Pancreas (tissue), 10 donors: ENCODE measurements at regions not wholly inside any gene's neighbourhood (a gene's known extent, or its start where the extent isn't known, plus 50 kb on each side); places are given as distances from the start of the nearest gene placed in this dataset.

ENCODE experiments used
- ATAC-seq, 4 donors: fragments of 200-7000 bp; cut with Tn5 transposase; one replicate each; pipeline versions ENCODE4 v1.8.0 to v1.9.1; 2020; ENCODE audit warnings: mild to moderate bottlenecking in 4 of 4, moderate library complexity in 4 of 4
- DNase-seq, 6 donors: peaks; one replicate each; pipeline ENCODE4 v3.0.0-alpha.2; 2020
- FAIRE-seq: peaks from 2 replicates; lab custom pipeline; 2012; peaks lifted over from hg19 to GRCh38; lab: Jason Lieb, UNC
- H3K27ac ChIP-seq, 4 donors: fragments of 200-600 bp; sonication (generic); 1 replicate in 3 of 4; 2 replicates in 1 of 4; pipeline versions ENCODE4 v1.5.0 to v1.8.0; 2020
- H3K27me3 ChIP-seq, 4 donors: fragments of 200-600 bp; one replicate each; pipeline ENCODE4 v1.8.0; 2021
- H3K36me3 ChIP-seq, 3 donors: fragments of 200-600 bp; sonication (generic) in 1 of 3; one replicate each; pipeline versions ENCODE4 v1.5.0 to v1.8.0; 2020 to 2021
- H3K4me1 ChIP-seq, 3 donors: fragments of 200-600 bp; one replicate each; pipeline ENCODE4 v1.8.0; 2021
- H3K4me3 ChIP-seq, 4 donors: fragments of 200-600 bp; sonication (generic) in 2 of 4; one replicate each; pipeline versions ENCODE4 v1.5.0 to v1.8.0; 2020 to 2021
- H3K9me3 ChIP-seq, 4 donors: fragments of 200-600 bp; one replicate each; pipeline ENCODE4 v1.8.0; 2021
- CTCF ChIP-seq, 4 donors: fragments of 200-600 bp; sonication (generic) in 3 of 4; IDR thresholded peaks; one replicate each; pipeline versions ENCODE4 v1.5.0 to v1.8.0; 2021; ENCODE audit warnings: antibody characterized with exemption in 4 of 4
- WGBS, 2 donors: extraction: QIAGEN DNeasy Blood & Tissue Kit; methylation state at CpG; one replicate each; pipeline ENCODE4 v1.1.7; 2013; 5-methylcytosine and 5-hydroxymethylcytosine counted together
- intact Hi-C, 3 donors: fragments of 100-400 bp; cut with DNase I; formaldehyde crosslinking; loops; one replicate each; pipeline versions ENCODE4 v1.11.1 to v1.14.2; 2022
- donor health status: healthy with polysubstance abuse.
- donor health status: DM: no; HTN: no; CAD: no; lungs with moderate emphysema.
- donor health status: DM: no; HTN: no; CAD: no.
- donor health status: control.
- donor health status: control.
- donor health status: Bipolar disorder and iron deficiency.
- donor health status: DM: yes; HTN: yes; CAD: no.
- donor health status: DM: no; HTN: no; CAD: no.
- donor health status: DM: no; HTN: no; CAD: no.
- donor health status: DM: yes; HTN: yes; CAD: no.

- Histone ChIP-seq H3K4me3 (no peak overlapping the region), H3K36me3 (no peaks in the 10 kb centered on the region), H3K4me1 (no peaks in the 10 kb centered on the region), H3K9me3 (no peaks in the 10 kb centered on the region), H3K27me3 (no peaks in the 10 kb centered on the region), H3K27ac (no peak overlapping the region)
- WGBS, 2 donors, result 80 to 85% methylated on average over 3 of the region's 3 CpGs
- ATAC-seq (no peak), DNase-seq (no peak), FAIRE-seq (no peak)
- TF ChIP-seq CTCF (IDR thresholded peaks at IDR 0.05), result no peak
- intact Hi-C loops, result no loop called here
These were observed 670.4 kb downstream of the TOX3 start for GRCh38 chr16:51876601-51876875.

GRCh38 chr16:51875834-51876600 lies 670.9 kb downstream of the TOX3 start:
- ATAC-seq, result no peak
- Histone ChIP-seq H3K27ac (no peak overlapping the region), H3K36me3 (no peaks in the 10 kb centered on the region), H3K27me3 (no peaks in the 10 kb centered on the region), H3K4me3 (no peak overlapping the region), H3K4me1 (no peaks in the 10 kb centered on the region), H3K9me3 (no peaks in the 10 kb centered on the region)
- DNase-seq, result no peak
- FAIRE-seq, result no peak
- intact Hi-C loops, result no loop called here
- no peak for TF ChIP-seq CTCF (IDR thresholded peaks at IDR 0.05)
- WGBS, 2 donors, result 70 to 78% methylated on average over 18 of the region's 18 CpGs

- Histone ChIP-seq H3K36me3 (no peaks in the 10 kb centered on the region), H3K27ac (no peak overlapping the region), H3K9me3 (no peaks in the 10 kb centered on the region), H3K4me1 (no peaks in the 10 kb centered on the region), H3K27me3 (no peaks in the 10 kb centered on the region), H3K4me3 (no peak overlapping the region)
- ATAC-seq, result no peak
- DNase-seq, result no peak
- no peak for TF ChIP-seq CTCF (IDR thresholded peaks at IDR 0.05)
- intact Hi-C loops, result no loop called here
- no peak for FAIRE-seq
These were observed 674.4 kb downstream of the TOX3 start for GRCh38 chr16:51872524-51872923.

GRCh38 chr16:51870296-51870854 lies 676.6 kb downstream of the TOX3 start:
- no peak for DNase-seq
- no peak for ATAC-seq
- H3K36me3 ChIP-seq, result no peaks in the 10 kb centered on the region
- intact Hi-C loops, result no loop called here
- no peak overlapping the region for H3K4me3 ChIP-seq
- 64 to 68% methylated on average over 2 of the region's 2 CpGs for WGBS, 2 donors
- no peaks in the 10 kb centered on the region for H3K9me3 ChIP-seq
- H3K4me1 ChIP-seq, result no peaks in the 10 kb centered on the region
- no peak overlapping the region for H3K27ac ChIP-seq
- FAIRE-seq, result no peak
- no peaks in the 10 kb centered on the region for H3K27me3 ChIP-seq
- no peak for TF ChIP-seq CTCF (IDR thresholded peaks at IDR 0.05)

GRCh38 chr16:51869176-51869575 lies 677.8 kb downstream of the TOX3 start:
- no peak for TF ChIP-seq CTCF (IDR thresholded peaks at IDR 0.05)

More at GRCh38 chr16:51869176-51869575, 677.8 kb downstream of the TOX3 start:
- intact Hi-C loops, result no loop called here
- FAIRE-seq (no peak), DNase-seq (no peak), ATAC-seq (no peak)
- Histone ChIP-seq H3K36me3 (no peaks in the 10 kb centered on the region), H3K4me1 (no peaks in the 10 kb centered on the region), H3K4me3 (no peak overlapping the region), H3K9me3 (no peaks in the 10 kb centered on the region), H3K27me3 (no peaks in the 10 kb centered on the region), H3K27ac (no peak overlapping the region)
- 93 to 94% methylated on average over 1 of the region's 1 CpG for WGBS, 2 donors
